ENCODE measurements at regions not wholly inside any gene's neighbourhood (a gene's known extent, or its start where the extent isn't known, plus 50 kb on each side); places are given as distances from the start of the nearest gene placed in this dataset.
"Not testable (repeated sequence)": the region's sequence is repeated elsewhere in the genome, so short reads cannot be mapped to it uniquely, and the experiment has no call there.

DNA sequence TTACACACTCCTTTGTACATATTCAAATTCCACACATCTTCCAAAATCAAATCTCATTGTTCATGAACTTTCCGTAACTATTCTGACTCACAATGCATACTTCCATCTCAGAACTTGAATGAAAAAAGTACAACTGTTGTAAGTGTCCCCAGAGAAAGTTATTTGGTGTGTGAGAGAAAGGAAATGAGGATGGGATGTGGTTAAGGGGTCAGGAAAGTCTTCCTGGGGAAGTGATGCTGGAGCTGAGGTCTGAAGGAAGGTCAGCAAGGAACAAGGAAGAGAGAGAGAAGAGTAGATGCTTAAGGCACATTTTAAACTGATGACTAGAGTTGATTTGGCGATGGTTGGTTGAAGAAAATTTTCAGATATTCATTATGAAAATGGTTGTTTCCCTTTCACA is 340.0 kb upstream of the STXBP6 start:
- H3K27me3 ChIP-seq (ENCODE audit: control insufficient read depth, insufficient read depth, low read length), result no peaks in the 10 kb centered on the region
- H3K4me2 ChIP-seq (ENCODE audit: low read length), result no peak overlapping the region
- H3K4me3 ChIP-seq (ENCODE audit: low read length), result no peak overlapping the region
- no peaks in the 10 kb centered on the region for H3K4me1 ChIP-seq (ENCODE audit: control insufficient read depth, insufficient read depth, low read length)
- H3K9ac ChIP-seq (ENCODE audit: low read depth, low read length), result no peak overlapping the region
- H3K36me3 ChIP-seq (ENCODE audit: insufficient read depth, low read length), result no peaks in the 10 kb centered on the region
- no peaks in the 10 kb centered on the region for H3K9me3 ChIP-seq (replicated peaks; ENCODE audit: low read length)

DNA sequence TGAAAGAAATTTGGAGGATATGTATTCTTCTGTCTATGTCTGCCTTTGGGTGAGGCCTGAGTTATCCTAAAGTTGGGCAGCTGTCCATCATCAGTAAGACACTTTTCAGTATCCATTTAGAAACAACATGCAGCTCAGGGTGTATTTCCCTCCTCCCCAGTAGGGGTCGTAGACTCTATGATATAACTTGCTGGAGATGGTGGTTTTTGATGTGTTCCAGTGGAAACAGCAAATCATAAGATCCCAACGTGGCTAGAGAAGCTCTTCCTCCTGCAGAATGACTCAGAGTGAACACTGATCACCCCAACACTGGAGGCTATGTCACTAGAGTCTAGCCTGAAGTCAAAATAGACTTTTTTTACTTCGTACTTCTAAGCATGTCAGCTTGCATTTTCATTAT is 331.6 kb upstream of the STXBP6 start:
- Histone ChIP-seq H3K9ac (ENCODE audit: low read depth, low read length) (no peak overlapping the region), H3K27me3 (ENCODE audit: control insufficient read depth, insufficient read depth, low read length) (no peaks in the 10 kb centered on the region), H3K36me3 (ENCODE audit: insufficient read depth, low read length) (no peaks in the 10 kb centered on the region), H3K4me2 (ENCODE audit: low read length) (no peak overlapping the region), H3K9me3 (replicated peaks; ENCODE audit: low read length) (no peaks in the 10 kb centered on the region), H3K4me3 (ENCODE audit: low read length) (no peak overlapping the region), H3K4me1 (ENCODE audit: control insufficient read depth, insufficient read depth, low read length) (no peaks in the 10 kb centered on the region)

DNA sequence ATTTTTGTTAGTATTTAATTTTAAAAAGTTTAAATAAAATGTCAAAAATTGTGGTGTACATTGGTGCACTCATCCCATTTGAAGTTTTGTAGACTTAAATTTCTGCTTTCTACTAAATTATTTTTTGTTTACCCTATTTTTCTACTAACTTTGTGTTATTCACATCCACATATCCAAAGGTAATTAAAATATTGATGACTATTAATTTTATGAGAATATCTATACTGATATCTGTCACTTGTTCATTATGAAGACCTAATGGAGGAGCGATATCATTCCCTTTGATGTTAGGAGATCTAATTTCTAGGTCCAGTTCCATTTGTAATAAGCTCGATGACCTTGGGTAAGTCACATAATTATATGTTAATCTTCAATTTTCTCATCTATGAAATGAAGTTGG is 325.7 kb upstream of the STXBP6 start:
- Histone ChIP-seq H3K36me3 (ENCODE audit: insufficient read depth, low read length) (no peaks in the 10 kb centered on the region), H3K4me2 (ENCODE audit: low read length) (no peak overlapping the region), H3K9ac (ENCODE audit: low read depth, low read length) (no peak overlapping the region), H3K9me3 (replicated peaks; ENCODE audit: low read length) (no peaks in the 10 kb centered on the region), H3K4me1 (ENCODE audit: control insufficient read depth, insufficient read depth, low read length) (no peaks in the 10 kb centered on the region), H3K4me3 (ENCODE audit: low read length) (no peak overlapping the region), H3K27me3 (ENCODE audit: control insufficient read depth, insufficient read depth, low read length) (no peaks in the 10 kb centered on the region)

DNA sequence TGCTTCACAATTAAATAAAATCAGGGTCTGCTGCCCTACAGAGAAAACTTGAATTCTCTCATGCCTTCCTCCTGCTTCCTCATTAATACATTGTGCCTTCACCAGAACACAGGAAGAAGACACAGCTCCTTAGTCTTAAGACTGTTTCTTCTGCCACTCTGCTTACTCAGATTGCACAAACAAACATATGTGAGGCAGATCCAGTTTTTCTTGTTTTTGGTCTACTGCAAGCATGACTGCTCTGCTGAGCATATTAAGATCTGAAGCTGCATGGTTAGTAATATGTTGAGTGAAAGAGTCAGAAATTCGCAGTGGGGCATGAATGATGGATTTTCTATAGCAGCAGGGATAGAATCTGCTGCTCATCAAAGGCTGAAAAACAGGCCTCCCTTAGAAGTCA is 321.1 kb upstream of the STXBP6 start:
- no peaks in the 10 kb centered on the region for H3K36me3 ChIP-seq (ENCODE audit: insufficient read depth, low read length)

GRCh38 chr14:25370057-25370456 is 320.1 kb upstream of the STXBP6 start:
- not testable (repeated sequence) for H3K9me3 ChIP-seq (replicated peaks; ENCODE audit: low read length); H3K4me3 ChIP-seq (ENCODE audit: low read length); H3K4me1 ChIP-seq (ENCODE audit: control insufficient read depth, insufficient read depth, low read length); H3K4me2 ChIP-seq (ENCODE audit: low read length); H3K9ac ChIP-seq (ENCODE audit: low read depth, low read length); H3K36me3 ChIP-seq (ENCODE audit: insufficient read depth, low read length); H3K27me3 ChIP-seq (ENCODE audit: control insufficient read depth, insufficient read depth, low read length)

More for the DNA sequence above, 321.1 kb upstream of the STXBP6 start:
- H3K9ac ChIP-seq (ENCODE audit: low read depth, low read length), result no peak overlapping the region
- H3K4me3 ChIP-seq (ENCODE audit: low read length), result no peak overlapping the region
- H3K27me3 ChIP-seq (ENCODE audit: control insufficient read depth, insufficient read depth, low read length), result no peaks in the 10 kb centered on the region
- H3K9me3 ChIP-seq (replicated peaks; ENCODE audit: low read length), result no peaks in the 10 kb centered on the region
- H3K4me2 ChIP-seq (ENCODE audit: low read length), result no peak overlapping the region
- H3K4me1 ChIP-seq (ENCODE audit: control insufficient read depth, insufficient read depth, low read length), result no peaks in the 10 kb centered on the region

DNA sequence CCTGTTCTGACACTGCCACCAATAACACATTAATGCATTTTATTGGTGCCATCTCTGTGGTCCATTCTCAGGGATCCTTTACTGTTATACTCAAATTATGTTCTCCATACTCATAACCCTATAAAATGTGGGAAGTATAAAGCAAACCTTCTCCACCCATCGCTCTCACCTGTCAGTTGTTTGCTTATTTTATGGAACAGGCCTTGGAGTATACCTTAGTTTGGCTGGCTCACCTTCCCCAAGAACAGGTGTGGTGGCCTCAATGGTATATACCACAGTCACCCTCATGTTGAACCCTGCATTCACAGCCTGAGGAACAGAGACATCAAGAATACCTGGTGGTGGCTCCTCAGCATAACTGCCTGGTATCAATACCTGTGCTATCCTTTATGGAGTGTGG is 308.4 kb upstream of the STXBP6 start:
- H3K4me3 ChIP-seq (ENCODE audit: low read length), result no peak overlapping the region
- H3K27me3 ChIP-seq (ENCODE audit: control insufficient read depth, insufficient read depth, low read length), result no peaks in the 10 kb centered on the region
- H3K36me3 ChIP-seq (ENCODE audit: insufficient read depth, low read length), result no peaks in the 10 kb centered on the region
- no peaks in the 10 kb centered on the region for H3K9me3 ChIP-seq (replicated peaks; ENCODE audit: low read length)
- no peak overlapping the region for H3K9ac ChIP-seq (ENCODE audit: low read depth, low read length)
- no peak overlapping the region for H3K4me2 ChIP-seq (ENCODE audit: low read length)
- H3K4me1 ChIP-seq (ENCODE audit: control insufficient read depth, insufficient read depth, low read length), result no peaks in the 10 kb centered on the region

DNA sequence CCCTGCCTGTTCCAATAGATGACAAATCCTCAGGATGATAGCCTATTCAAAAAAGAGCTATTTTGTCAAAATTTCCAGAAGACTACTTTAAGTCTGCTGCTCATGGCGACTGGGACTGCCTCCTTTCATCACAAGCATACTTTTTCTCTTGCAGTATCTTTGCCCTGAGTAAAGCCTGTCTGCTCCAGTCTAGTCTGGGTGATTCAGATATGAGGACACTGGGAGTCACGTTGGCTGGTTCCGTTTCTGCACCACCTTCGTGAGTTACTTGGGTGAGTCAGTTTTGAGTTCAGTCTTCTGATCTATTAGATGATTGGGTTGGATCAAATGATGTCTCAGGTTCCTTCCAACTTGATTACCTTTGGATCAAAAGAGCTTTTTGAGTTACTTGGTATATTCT is 301.3 kb upstream of the STXBP6 start:
- Histone ChIP-seq H3K27me3 (ENCODE audit: control insufficient read depth, insufficient read depth, low read length) (no peaks in the 10 kb centered on the region), H3K4me2 (ENCODE audit: low read length) (no peak overlapping the region), H3K4me3 (ENCODE audit: low read length) (no peak overlapping the region), H3K4me1 (ENCODE audit: control insufficient read depth, insufficient read depth, low read length) (no peaks in the 10 kb centered on the region), H3K9me3 (replicated peaks; ENCODE audit: low read length) (no peaks in the 10 kb centered on the region), H3K9ac (ENCODE audit: low read depth, low read length) (no peak overlapping the region), H3K36me3 (ENCODE audit: insufficient read depth, low read length) (no peaks in the 10 kb centered on the region)

DNA sequence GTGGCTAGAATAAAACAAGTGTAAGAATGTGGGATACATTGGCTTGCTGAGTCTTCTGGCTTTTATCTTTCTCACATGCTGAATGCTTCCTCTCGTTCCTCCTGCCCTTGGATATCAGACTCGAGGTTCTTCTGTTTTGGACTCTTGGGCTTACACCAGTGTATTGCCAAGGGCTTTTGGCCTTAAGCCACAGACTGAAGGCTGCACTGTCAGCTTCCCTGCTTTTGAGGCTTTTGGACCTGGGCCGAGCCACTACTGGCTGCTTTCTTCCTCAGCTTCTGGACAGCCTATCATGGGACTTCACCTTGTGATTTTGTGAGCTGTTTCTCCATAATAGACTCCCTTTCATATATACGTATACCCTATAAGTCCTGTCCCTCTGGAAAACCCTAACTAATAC is 300.9 kb upstream of the STXBP6 start:
- Histone ChIP-seq H3K4me2 (ENCODE audit: low read length) (no peak overlapping the region), H3K4me3 (ENCODE audit: low read length) (no peak overlapping the region)

GRCh38 chr14:25350021-25350420 is 300.1 kb upstream of the STXBP6 start:
- no peak overlapping the region for H3K4me3 ChIP-seq (ENCODE audit: low read length)
- H3K36me3 ChIP-seq (ENCODE audit: insufficient read depth, low read length), result no peaks in the 10 kb centered on the region
- H3K4me1 ChIP-seq (ENCODE audit: control insufficient read depth, insufficient read depth, low read length), result no peaks in the 10 kb centered on the region
- no peak overlapping the region for H3K9ac ChIP-seq (ENCODE audit: low read depth, low read length)
- H3K9me3 ChIP-seq (replicated peaks; ENCODE audit: low read length), result no peaks in the 10 kb centered on the region
- H3K27me3 ChIP-seq (ENCODE audit: control insufficient read depth, insufficient read depth, low read length), result no peaks in the 10 kb centered on the region
- H3K4me2 ChIP-seq (ENCODE audit: low read length), result no peak overlapping the region

More for the DNA sequence above, 300.9 kb upstream of the STXBP6 start:
- Histone ChIP-seq H3K9me3 (replicated peaks; ENCODE audit: low read length) (no peaks in the 10 kb centered on the region), H3K27me3 (ENCODE audit: control insufficient read depth, insufficient read depth, low read length) (no peaks in the 10 kb centered on the region), H3K9ac (ENCODE audit: low read depth, low read length) (no peak overlapping the region), H3K4me1 (ENCODE audit: control insufficient read depth, insufficient read depth, low read length) (no peaks in the 10 kb centered on the region), H3K36me3 (ENCODE audit: insufficient read depth, low read length) (no peaks in the 10 kb centered on the region)

DNA sequence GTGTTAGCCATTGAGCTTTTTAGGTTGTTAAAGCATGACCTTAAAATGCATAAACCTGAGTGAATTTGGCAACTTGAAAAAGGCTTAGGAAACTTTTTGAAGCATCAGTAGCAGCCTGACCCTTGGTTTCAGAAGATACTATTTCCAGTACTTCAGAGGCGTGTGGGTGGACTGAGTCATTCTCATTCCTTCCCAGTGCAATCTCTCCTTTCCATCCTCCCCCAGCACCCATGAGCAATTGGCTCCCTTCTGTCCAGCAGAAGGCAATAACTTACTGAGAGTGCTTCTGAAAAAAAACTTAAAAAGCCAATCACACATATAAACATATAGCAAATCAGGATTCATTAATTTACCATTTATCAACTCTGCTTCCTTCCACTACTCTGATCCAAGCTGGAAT is 299.3 kb upstream of the STXBP6 start:
- Histone ChIP-seq H3K27me3 (ENCODE audit: control insufficient read depth, insufficient read depth, low read length) (no peaks in the 10 kb centered on the region), H3K9me3 (replicated peaks; ENCODE audit: low read length) (no peaks in the 10 kb centered on the region), H3K9ac (ENCODE audit: low read depth, low read length) (no peak overlapping the region), H3K4me1 (ENCODE audit: control insufficient read depth, insufficient read depth, low read length) (no peaks in the 10 kb centered on the region), H3K4me3 (ENCODE audit: low read length) (no peak overlapping the region), H3K36me3 (ENCODE audit: insufficient read depth, low read length) (no peaks in the 10 kb centered on the region), H3K4me2 (ENCODE audit: low read length) (no peak overlapping the region)

DNA sequence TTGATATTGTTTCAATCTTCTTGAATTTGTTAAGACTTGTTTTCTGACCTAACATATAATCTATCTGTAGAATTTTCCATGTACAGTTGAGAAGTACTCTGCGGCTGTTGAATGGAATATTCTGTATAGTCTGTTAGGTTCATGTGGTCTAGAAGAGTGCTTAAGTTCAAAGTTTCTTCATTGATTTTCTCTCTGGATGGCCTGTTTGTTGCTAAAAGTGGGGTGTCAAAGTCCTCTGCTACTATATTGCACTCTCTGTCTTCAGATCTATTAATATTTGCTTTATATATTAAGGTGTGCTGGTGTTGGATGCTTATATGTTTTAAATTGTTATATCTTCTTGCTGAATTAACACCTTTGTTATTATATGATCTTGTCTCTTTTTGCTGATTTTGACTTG is 290.9 kb upstream of the STXBP6 start:
- Histone ChIP-seq H3K4me1 (ENCODE audit: control insufficient read depth, insufficient read depth, low read length) (no peaks in the 10 kb centered on the region), H3K4me3 (ENCODE audit: low read length) (no peak overlapping the region), H3K9me3 (replicated peaks; ENCODE audit: low read length) (no peaks in the 10 kb centered on the region), H3K27me3 (ENCODE audit: control insufficient read depth, insufficient read depth, low read length) (no peaks in the 10 kb centered on the region), H3K4me2 (ENCODE audit: low read length) (no peak overlapping the region), H3K36me3 (ENCODE audit: insufficient read depth, low read length) (no peaks in the 10 kb centered on the region), H3K9ac (ENCODE audit: low read depth, low read length) (no peak overlapping the region)

GRCh38 chr14:25322784-25323183 is 272.8 kb upstream of the STXBP6 start:
- Histone ChIP-seq H3K9ac (ENCODE audit: low read depth, low read length) (no peak overlapping the region), H3K4me1 (ENCODE audit: control insufficient read depth, insufficient read depth, low read length) (no peaks in the 10 kb centered on the region), H3K36me3 (ENCODE audit: insufficient read depth, low read length) (no peaks in the 10 kb centered on the region), H3K4me2 (ENCODE audit: low read length) (no peak overlapping the region), H3K27me3 (ENCODE audit: control insufficient read depth, insufficient read depth, low read length) (no peaks in the 10 kb centered on the region), H3K9me3 (replicated peaks; ENCODE audit: low read length) (peaks cover 7% of the 10 kb centered on the region), H3K4me3 (ENCODE audit: low read length) (no peak overlapping the region)

DNA sequence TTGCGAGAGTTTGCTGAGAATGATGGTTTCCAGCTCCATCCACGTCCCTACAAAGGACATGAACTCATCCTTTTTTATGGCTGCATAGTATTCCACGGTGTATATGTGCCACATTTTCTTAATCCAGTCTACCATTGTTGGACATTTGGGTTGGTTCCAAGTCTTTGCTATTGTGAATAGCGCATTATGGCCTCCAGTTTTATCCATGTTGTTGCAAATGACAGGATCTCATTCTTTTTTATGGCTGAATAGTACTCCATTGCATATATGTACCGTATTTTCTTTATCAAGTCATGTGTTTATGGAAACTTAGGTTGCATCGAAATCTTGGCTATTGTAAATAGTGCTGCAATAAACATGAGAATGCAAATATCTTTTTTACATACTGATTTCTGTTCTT is 266.1 kb upstream of the STXBP6 start:
- H3K4me1 ChIP-seq (ENCODE audit: control insufficient read depth, insufficient read depth, low read length); H3K9me3 ChIP-seq (replicated peaks; ENCODE audit: low read length); H3K36me3 ChIP-seq (ENCODE audit: insufficient read depth, low read length); H3K4me3 ChIP-seq (ENCODE audit: low read length); H3K27me3 ChIP-seq (ENCODE audit: control insufficient read depth, insufficient read depth, low read length); H3K4me2 ChIP-seq (ENCODE audit: low read length); H3K9ac ChIP-seq (ENCODE audit: low read depth, low read length): not testable (repeated sequence)
